Fibroblast of lung (primary cell): ENCODE measurements at regions not wholly inside any gene's neighbourhood (a gene's known extent, or its start where the extent isn't known, plus 50 kb on each side); places are given as distances from the start of the nearest gene placed in this dataset.
A peak's percentile ranks its signal among the peaks of the same experiment; 100 is the strongest.

Experiments used
- DNase-seq, 2 donors: peaks; one replicate each; pipeline versions ENCODE4 v3.0.0 to v3.0.0-alpha.2; 2010; ENCODE audit warnings: low read depth in 2 of 2
- H2AFZ ChIP-seq: 2 replicates; pipeline ENCODE4 v1.5.1; 2012; ENCODE audit warnings: low read length, control low read depth, inconsistent platforms
- H3K27ac ChIP-seq: 2 replicates; pipeline ENCODE4 v1.5.1; 2011; ENCODE audit warnings: low read length, control low read depth; ENCODE audit not compliant: insufficient read depth
- H3K27me3 ChIP-seq: 2 replicates; pipeline ENCODE4 v1.5.1; 2011; ENCODE audit warnings: mild to moderate bottlenecking, low read length; ENCODE audit not compliant: control insufficient read depth, insufficient read depth
- H3K36me3 ChIP-seq: 2 replicates; pipeline ENCODE4 v1.5.1; 2011; ENCODE audit warnings: low read length; ENCODE audit not compliant: control insufficient read depth, insufficient read depth
- H3K4me1 ChIP-seq: 2 replicates; pipeline ENCODE4 v1.5.1; 2011; ENCODE audit warnings: low read length; ENCODE audit not compliant: control insufficient read depth, insufficient read depth; ENCODE audit errors: extremely low read depth
- H3K4me2 ChIP-seq: 2 replicates; pipeline ENCODE4 v1.5.1; 2011; ENCODE audit warnings: low read length, control low read depth; ENCODE audit not compliant: insufficient read depth; ENCODE audit errors: extremely low read depth
- H3K4me3 ChIP-seq, 4 experiments: fragments of 200-600 bp in 1 of 4; sonication (generic) in 1 of 4; replicated peaks in 1 of 4; 2 replicates each; pipeline ENCODE4 v1.5.1; 2011 to 2016; ENCODE audit warnings: low read length in 4 of 4, low read depth in 3 of 4, mild to moderate bottlenecking in 3 of 4, control low read depth in 2 of 4, inconsistent platforms in 1 of 4, mixed read lengths in 1 of 4; ENCODE audit not compliant: insufficient read depth in 1 of 4; ENCODE audit errors: control extremely low read depth in 1 of 4
- H3K79me2 ChIP-seq: 2 replicates; pipeline ENCODE4 v1.5.1; 2012; ENCODE audit warnings: mild to moderate bottlenecking, low read length, inconsistent platforms; ENCODE audit not compliant: control insufficient read depth, insufficient read depth
- H3K9ac ChIP-seq: 2 replicates; pipeline ENCODE4 v1.5.1; 2011; ENCODE audit warnings: mild to moderate bottlenecking, low read length, control low read depth; ENCODE audit not compliant: insufficient read depth
- H3K9me3 ChIP-seq: 2 replicates; pipeline ENCODE4 v1.5.1; 2012; ENCODE audit warnings: low read depth, low read length; ENCODE audit not compliant: control insufficient read depth, insufficient read depth
- H4K20me1 ChIP-seq: 2 replicates; pipeline ENCODE4 v1.5.1; 2011; ENCODE audit warnings: low read length; ENCODE audit not compliant: control insufficient read depth, insufficient read depth; ENCODE audit errors: extremely low read depth
- EZH2 ChIP-seq: IDR thresholded peaks from 2 replicates; pipeline ENCODE4 v1.5.1; 2012; ENCODE audit warnings: low read length, control low read depth, mild to moderate bottlenecking; ENCODE audit errors: missing control alignments
- TF ChIP-seq, protein P1 (sequence below), 2 donors: IDR thresholded peaks in 1 of 2; conservative IDR thresholded peaks in 1 of 2; 1 replicate in 1 of 2; 2 replicates in 1 of 2; pipeline ENCODE4 v1.5.1; 2011 to 2012; ENCODE audit warnings: low read length in 2 of 2, control low read depth in 1 of 2, inconsistent platforms in 1 of 2, low read depth in 1 of 2, mild to moderate bottlenecking in 1 of 2

DNA sequence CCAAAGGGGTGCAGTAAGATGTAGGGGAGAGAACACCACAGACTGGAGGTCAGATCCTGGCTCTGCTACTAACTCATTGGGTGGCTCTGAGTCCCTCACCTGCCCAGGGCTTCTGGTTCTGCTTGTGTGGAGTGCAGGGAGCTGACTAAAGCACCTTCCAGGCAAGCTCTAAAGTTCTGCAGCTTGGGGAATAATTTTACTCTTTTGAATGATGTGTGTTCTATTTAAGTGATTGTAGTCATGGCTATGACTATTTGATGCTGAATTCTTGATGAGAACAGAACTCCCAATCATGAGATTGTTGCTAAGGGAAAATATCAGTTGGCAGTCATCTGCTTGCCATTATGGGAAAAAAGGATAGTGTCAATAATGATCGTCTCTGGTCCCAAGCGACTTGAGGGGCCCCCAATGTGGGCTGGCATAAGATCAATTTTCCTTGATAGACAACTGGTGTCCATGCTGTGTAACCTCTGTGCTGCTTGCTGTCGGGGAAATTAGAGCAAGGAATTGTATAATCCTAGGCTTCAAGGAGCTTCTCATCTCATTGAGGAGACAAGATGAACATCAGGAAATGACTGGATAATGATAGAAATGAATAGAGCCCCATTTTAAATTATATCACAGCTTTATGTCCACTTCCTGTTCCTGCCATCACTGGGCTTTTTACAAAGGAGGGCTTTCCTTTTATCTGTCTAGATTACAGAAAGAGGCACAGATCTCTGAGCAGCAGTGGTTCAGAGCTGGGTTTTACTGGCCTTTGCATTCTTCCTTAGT lies 131.7 kb downstream of the SLC4A3 start:
- Histone ChIP-seq H3K36me3 (no peaks in the 10 kb centered on the region), H4K20me1 (no peaks in the 10 kb centered on the region), H3K9ac (no peak overlapping the region), H3K79me2 (no peaks in the 10 kb centered on the region), H3K27me3 (no peaks in the 10 kb centered on the region), H3K4me3 (no peak overlapping the region), H3K9me3 (no peaks in the 10 kb centered on the region), H3K4me1 (no peaks in the 10 kb centered on the region), H3K4me2 (no peak overlapping the region), H2AFZ (no peak overlapping the region), H3K27ac (no peak overlapping the region)
- TF ChIP-seq, protein P1, sequence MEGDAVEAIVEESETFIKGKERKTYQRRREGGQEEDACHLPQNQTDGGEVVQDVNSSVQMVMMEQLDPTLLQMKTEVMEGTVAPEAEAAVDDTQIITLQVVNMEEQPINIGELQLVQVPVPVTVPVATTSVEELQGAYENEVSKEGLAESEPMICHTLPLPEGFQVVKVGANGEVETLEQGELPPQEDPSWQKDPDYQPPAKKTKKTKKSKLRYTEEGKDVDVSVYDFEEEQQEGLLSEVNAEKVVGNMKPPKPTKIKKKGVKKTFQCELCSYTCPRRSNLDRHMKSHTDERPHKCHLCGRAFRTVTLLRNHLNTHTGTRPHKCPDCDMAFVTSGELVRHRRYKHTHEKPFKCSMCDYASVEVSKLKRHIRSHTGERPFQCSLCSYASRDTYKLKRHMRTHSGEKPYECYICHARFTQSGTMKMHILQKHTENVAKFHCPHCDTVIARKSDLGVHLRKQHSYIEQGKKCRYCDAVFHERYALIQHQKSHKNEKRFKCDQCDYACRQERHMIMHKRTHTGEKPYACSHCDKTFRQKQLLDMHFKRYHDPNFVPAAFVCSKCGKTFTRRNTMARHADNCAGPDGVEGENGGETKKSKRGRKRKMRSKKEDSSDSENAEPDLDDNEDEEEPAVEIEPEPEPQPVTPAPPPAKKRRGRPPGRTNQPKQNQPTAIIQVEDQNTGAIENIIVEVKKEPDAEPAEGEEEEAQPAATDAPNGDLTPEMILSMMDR (conservative IDR thresholded peaks at IDR 0.05 in 1 of 2, IDR thresholded peaks at IDR 0.05 in 1 of 2; ENCODE audit: low read depth in 1 of 2, low read length in 2 of 2) = no peak
- TF ChIP-seq EZH2 = no peak
- DNase-seq = no peak

DNA sequence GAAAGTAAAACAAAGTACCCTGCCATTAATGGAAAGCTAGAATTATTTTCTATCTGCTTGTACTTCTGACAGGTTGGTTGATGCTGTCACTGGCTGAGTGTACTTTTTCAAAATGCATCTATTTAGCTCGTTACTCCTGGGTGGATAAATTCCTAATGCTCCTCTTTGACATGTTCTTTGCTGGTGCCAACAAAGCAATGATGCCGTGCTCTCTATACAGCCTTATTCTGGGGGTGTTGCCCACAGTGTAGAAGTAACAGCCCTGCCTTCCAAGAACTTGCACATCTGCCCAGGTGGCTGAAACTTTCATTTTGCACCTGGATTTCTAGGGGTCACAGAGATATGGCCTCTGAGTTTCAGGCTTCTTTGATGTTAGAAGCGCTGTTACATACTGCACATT lies 132.4 kb downstream of the SLC4A3 start:
- no peak for TF ChIP-seq EZH2
- TF ChIP-seq, protein P1 (conservative IDR thresholded peaks at IDR 0.05 in 1 of 2, IDR thresholded peaks at IDR 0.05 in 1 of 2; ENCODE audit: low read depth in 1 of 2, low read length in 2 of 2) = no peak
- no peak for DNase-seq

DNA sequence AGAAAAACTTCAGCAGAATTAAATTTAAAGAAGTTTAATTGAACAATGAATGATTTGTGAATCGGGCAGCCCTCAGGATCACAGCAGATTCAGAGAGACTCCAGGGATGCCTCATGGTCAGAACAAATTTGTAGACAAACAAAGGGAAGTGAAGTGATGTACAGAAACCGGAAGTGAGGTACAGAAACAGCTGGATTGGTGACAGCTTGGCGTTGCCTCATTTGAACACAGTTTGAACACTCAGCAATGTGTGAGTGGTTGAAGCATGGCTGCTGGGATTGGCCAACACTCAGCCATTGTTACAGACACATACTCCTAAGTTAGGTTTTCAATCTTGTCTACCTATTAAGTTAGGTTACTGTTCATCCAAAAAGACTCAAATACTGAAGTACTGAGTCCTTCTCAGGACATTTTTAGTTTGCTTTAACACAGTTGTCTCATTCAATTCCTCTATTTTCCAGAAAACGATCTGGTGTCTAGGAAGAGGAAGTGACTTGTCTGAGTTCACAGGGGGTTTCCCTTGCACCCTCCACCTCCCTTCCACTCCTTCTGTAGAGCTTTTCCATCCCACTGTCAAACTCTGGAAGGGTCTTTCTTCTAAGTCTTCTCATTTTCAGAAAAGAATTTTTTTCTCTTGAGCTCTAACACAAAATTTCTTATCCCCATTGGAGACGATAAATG lies 137.9 kb downstream of the SLC4A3 start:
- H3K9ac ChIP-seq = no peak overlapping the region
- no peak overlapping the region for H3K27ac ChIP-seq
- peak in 1 of 2 donors; percentile 2 for DNase-seq
- no peak overlapping the region for H2AFZ ChIP-seq
- H3K4me1 ChIP-seq = no peaks in the 10 kb centered on the region
- H3K4me3 ChIP-seq = no peak overlapping the region
- H3K4me2 ChIP-seq = no peak overlapping the region
- no peaks in the 10 kb centered on the region for H4K20me1 ChIP-seq
- no peaks in the 10 kb centered on the region for H3K36me3 ChIP-seq
- TF ChIP-seq, protein P1 (conservative IDR thresholded peaks at IDR 0.05 in 1 of 2, IDR thresholded peaks at IDR 0.05 in 1 of 2; ENCODE audit: low read depth in 1 of 2, low read length in 2 of 2) = no peak
- TF ChIP-seq EZH2 = no peak
- no peaks in the 10 kb centered on the region for H3K79me2 ChIP-seq
- no peaks in the 10 kb centered on the region for H3K27me3 ChIP-seq
- H3K9me3 ChIP-seq = no peaks in the 10 kb centered on the region

More for the DNA sequence above, 132.4 kb downstream of the SLC4A3 start:
- Histone ChIP-seq H3K9ac (no peak overlapping the region), H3K36me3 (no peaks in the 10 kb centered on the region), H3K9me3 (no peaks in the 10 kb centered on the region), H3K27me3 (no peaks in the 10 kb centered on the region), H3K4me2 (no peak overlapping the region), H3K27ac (no peak overlapping the region), H3K79me2 (no peaks in the 10 kb centered on the region), H4K20me1 (no peaks in the 10 kb centered on the region), H3K4me1 (no peaks in the 10 kb centered on the region), H2AFZ (no peak overlapping the region), H3K4me3 (no peak overlapping the region)
